H1 (cell line): ENCODE measurements at regions not wholly inside any gene's neighbourhood (a gene's known extent, or its start where the extent isn't known, plus 50 kb on each side); places are given as distances from the start of the nearest gene placed in this dataset.

Experiments used
- JUND ChIP-seq: IDR thresholded peaks from 2 replicates; pipeline ENCODE4 v1.6.1; 2011; ENCODE audit warnings: mild to moderate bottlenecking, improper control_type of control experiment, low read length
- MAFK ChIP-seq: IDR thresholded peaks from 2 replicates; pipeline ENCODE4 v1.6.1; 2012; ENCODE audit warnings: low read depth, mild to moderate bottlenecking, improper control_type of control experiment, low read length
- POLR2A ChIP-seq, 2 experiments: IDR thresholded peaks; 1 replicate in 1 of 2; 2 replicates in 1 of 2; pipeline ENCODE4 v1.6.1; 2011; ENCODE audit warnings: low read depth in 2 of 2, low read length in 2 of 2, mild to moderate bottlenecking in 2 of 2; ENCODE audit errors: control extremely low read depth in 1 of 2
- POLR2AphosphoS5 ChIP-seq: IDR thresholded peaks from 2 replicates; pipeline ENCODE4 v1.6.1; 2011; ENCODE audit warnings: low read depth, low read length

- TF ChIP-seq JUND, result no peak
- TF ChIP-seq POLR2AphosphoS5, result no peak
- TF ChIP-seq POLR2A (IDR thresholded peaks at IDR 0.05; ENCODE audit: control extremely low read depth in 1 of 2, low read depth in 2 of 2, low read length in 2 of 2), result no peak
- TF ChIP-seq MAFK, result no peak
Observed at GRCh38 chrX:40488296-40488695, 92.5 kb upstream of the ATP6AP2 start.
